Suppressor macrophage treated with lipopolysaccharide for 1 hour (primary cell): ENCODE measurements at regions not wholly inside any gene's neighbourhood (a gene's known extent, or its start where the extent isn't known, plus 50 kb on each side); places are given as distances from the start of the nearest gene placed in this dataset.
"Not testable (repeated sequence)": the region's sequence is repeated elsewhere in the genome, so short reads cannot be mapped to it uniquely, and the experiment has no call there.

ENCODE experiments used
- DNase-seq, 3 donors: peaks; one replicate each; pipeline ENCODE4 v3.0.0-alpha.2; 2020 to 2022

DNA sequence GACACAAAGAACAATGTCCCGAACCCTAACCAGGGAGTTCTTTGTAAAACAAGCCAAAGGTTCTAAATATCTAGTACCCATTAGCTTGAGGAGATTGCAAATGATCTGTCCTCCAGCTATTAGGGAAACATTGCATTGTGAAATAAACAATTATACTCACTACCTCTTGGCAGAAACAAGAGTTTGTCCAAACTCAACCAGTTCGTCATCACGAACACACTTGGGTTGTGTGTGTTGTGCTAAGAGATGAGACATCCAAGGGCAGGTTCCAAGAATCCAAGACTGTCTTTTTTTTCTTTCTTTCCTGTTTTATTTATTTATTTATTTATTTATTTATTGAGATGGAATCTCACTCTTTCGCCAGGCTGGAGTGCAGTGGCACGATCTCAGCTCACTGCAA is 793.1 kb upstream of the AUTS2 start:
- DNase-seq, result no peak

DNA sequence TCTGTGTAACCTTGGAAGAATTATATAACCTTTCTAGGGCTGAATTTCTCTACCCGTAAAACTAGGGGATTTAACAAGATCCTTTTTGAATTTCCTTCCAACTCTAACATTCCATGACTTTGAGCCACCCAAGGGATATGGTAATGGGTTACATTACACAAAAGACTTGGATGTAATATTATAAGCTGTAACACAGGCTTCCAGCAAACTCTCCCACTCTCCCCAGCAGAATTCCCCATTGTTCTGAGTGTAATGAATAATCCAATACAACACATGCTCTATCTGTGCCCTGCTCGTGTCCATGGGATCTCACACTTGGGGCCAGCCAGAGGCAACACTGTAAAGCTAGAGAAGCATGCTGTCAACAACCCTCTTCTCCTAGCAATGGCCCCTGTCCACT is 790.6 kb upstream of the AUTS2 start:
- DNase-seq, result no peak

DNA sequence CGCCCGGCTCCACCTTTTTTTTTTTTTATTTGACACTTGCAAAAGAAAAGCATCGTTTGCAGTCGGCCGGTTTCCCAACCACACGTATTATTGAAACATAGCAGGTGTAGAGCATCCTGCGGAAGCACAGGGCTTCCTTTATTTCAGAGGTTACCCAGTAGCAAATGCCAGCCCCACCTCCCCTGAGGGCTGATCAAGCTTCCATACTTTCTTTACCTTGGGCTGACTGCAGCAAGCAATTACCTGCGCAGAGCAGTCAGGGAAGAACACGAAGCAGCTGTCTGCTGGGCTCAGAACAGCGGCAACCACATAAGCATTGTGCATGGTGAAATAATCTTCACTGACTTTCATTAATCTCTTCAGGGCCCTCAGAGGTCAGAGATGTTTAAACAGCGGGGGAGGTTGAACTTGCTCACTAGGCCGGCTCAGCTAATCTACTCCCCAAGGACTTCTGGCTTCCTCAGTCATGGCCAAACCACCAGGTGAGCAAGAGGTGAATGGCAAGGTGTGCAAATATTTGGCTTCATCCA is 784.7 kb upstream of the AUTS2 start:
- no peak for DNase-seq

DNA sequence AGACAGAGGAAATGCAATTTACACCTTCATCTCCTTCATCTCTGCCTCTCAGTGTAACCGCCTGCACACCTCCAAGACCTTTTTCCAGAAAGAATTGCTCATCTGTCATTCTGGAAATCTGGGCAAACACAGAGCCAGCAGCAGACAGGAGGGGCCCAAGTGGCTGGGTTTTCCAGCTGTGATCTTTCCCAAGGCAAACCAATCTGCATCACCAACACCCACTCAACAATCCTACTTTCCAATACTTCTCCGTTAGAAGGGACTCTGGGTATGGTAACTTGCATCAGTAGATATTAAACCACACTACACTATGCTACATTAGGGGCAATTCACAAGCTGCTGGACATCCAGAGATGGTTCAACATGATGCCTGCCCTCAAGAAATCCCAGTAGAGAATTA is 781.8 kb upstream of the AUTS2 start:
- no peak for DNase-seq

DNA sequence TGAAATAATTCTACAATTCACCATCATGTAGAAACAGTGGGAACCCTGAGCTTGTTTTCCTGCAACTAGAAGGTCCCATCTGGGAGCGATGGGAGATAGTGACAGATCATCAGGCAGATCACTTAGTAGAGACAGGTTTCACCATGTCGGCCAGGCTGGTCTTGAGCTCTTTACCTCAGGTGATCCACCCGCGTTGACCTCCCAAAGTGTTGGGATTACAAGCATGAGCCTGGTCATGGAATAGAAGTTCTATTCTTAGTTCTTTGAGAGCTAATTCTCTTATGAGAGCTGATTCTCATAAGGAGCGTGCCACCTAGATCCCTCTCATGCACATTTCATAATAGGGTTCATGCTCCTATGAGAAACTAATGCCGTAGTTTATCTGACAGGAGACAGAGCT is 778.0 kb upstream of the AUTS2 start:
- no peak for DNase-seq

DNA sequence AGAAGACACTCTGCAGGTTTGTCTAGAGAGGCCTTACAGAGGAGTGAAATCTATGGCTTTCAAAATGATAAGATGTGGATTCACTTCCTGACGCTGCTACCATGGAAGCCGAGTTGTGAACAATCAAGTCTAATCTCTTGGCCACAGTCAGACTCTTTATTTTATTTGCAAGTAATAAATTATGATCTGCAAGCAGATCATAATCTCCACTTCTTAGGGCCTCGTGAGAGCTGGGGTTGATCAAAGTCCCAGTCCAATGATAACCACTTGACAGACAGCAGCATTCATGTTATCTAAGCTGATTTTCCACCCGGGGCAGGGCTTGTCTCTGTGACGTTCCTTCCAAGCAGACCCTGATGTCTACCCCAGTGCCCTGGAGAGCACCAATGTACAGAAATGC is 776.4 kb upstream of the AUTS2 start:
- DNase-seq, result no peak

DNA sequence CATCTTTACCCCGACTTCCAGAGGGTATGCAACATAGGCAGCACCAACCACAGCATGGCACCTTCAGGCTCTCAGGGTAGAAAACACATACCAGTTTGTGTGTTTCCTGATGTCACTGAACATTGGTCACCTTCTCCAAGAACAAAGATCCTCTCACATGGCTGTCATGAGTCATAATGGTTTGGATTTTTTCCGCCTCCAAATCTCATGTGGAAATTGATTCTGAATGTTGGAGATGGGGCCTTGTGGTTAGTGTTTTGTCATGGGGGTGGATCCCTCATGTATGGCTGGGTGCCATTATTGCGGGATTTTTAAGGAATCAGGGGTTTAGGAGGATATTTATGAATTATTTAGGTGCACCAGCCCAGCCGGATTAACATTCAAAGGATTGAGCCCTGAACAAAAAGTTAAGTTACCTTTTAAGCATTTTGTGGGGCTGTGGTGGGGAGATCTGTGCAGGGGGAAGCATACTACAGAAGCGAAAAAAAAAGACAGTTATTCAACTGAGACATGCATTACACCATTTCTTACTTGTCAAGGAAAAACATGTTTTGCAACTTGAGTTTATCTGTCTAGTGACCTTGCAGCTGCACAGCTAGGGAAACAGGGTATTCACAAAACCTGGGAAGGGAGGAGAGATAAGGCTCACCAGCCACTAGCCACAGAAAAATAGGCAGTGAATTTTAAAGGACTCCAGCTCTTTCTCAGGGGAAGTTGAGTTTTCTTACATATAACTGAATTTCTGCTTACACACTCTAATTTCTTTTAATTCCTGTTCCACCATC is 774.1 kb upstream of the AUTS2 start:
- DNase-seq, result no peak

DNA sequence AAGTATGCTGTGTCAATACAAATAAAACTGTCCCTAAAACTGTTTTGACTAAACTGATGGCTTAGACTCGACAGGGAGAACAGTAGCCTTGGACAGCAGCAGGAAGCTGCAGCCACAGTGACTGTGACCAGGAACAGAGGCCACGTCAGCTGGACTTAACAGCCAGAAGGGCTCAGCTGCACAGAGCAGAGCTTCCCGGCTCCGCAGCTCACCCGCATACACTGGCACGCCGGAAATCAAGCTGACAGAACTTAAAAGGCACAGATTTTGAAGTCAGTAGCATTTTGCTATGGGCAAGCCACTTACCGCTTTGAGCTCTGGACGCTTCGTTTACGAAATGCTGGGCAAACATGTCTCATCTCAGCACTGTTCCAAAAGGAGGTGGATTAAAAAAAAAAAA is 769.7 kb upstream of the AUTS2 start:
- DNase-seq, result no peak

DNA sequence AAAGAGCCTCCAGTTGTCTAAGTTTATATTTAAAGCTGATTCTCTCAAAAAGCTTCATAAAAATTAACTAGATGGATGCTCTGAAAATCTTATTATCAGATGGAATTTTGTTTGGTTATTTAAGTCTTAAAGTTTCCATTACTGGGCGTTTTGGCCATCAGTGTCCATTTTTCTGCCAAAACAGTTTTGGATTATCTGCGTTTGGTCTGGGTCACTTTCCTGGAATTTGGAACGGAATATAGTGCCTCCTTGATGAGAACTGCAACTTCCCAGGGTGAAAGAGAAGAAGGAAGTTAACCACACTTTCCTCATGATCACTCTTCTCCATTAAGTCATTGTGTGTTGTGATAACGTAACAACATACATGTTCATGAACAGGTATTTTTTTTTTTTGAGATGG is 764.9 kb upstream of the AUTS2 start:
- no peak for DNase-seq

DNA sequence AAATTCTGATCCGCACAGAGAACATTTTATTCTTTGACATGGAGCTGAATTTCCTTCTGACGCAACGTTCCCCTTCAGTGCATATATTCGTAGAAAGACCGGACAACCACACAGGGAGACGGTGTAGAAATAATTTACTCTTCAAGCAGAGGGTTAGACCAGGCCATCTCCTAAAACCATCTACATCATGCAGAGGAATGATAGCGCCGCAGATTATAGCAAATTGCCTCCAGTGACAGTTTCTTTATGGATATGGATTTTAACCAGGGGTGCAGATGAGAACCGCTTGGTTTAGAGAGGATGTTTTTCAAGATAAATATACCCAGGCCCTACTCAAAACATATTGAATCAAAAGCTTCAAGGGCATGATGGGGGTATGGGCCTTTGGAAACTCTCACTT is 759.3 kb upstream of the AUTS2 start:
- no peak for DNase-seq

DNA sequence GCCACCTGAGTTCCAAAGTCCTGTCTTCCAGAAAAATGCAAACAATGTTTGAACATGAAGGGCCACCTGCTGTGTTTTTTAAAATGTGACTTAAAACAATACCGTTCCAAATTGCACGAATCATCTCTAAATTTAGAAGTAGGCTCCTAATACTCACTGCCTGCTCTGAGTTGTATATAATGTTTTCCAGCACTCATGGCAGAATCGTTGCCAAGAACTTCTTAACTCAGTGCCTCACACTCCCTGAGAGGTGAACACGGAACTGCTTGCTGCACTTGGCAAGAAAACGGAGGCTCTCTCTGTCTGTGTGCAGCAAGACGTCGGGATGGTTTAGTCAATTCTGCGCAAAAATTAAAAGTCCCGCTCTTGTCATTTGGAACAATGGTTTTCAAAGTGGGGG is 757.3 kb upstream of the AUTS2 start:
- no peak for DNase-seq

DNA sequence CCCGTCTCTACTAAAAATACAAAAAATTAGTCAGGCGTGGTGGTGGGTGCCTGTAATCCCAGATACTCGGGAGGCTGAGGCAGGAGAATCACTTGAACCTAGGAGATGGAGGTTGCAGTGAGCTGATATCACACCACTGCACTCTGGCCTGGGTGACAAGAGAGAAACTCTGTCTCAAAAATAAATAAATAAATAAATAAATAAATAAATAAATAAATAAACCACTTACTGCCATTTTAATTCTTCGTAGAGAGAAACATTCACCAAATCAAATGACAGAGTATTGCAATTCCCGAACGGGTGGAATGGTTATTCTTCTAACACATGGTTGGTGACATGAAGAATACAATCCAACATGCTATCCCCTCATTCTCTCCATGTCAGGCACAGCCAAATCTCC is 754.3 kb upstream of the AUTS2 start:
- DNase-seq, result not testable (repeated sequence)

DNA sequence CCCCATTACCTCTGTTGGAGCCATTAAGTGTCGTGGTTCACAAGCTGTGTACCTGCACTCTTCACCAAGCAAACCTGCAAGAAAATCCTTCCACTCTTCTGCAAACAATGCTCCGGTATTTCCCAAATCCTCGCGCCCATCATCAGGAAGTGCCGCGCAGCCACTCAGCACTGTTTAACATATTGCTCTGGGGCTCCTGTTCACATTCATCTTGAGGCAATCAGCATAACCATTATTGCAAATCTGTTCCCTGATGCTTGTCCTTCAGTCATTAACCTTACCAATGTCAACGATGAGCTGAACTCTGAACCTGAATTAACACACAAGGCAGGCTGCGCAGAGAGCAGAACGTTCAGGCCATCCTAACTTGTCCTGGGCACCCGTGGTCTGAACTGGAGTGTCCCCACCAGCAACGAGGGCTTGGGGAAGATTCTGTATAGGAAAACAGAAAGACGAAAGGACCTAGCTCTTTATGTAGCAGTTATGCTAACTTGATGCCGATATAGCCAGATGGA is 751.4 kb upstream of the AUTS2 start:
- DNase-seq, result no peak

DNA sequence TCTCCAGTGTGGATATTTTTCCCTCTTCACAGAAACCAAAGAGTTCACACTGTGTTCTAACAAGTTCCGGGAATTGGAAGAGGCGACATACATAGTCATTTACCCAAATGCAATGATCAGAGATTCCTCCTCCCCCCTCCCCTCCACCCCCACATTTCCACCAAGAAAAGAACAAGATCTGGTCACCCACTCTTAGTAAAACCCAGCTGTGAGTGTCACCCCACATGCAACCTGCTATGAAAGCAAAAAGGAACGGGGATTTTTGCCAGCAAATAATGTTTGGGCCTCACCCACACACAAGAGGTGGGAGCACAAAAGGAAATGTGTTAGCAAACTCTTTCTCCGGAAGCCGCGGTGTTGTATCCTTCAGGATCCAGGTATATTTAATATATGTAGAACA is 745.0 kb upstream of the AUTS2 start:
- no peak for DNase-seq

DNA sequence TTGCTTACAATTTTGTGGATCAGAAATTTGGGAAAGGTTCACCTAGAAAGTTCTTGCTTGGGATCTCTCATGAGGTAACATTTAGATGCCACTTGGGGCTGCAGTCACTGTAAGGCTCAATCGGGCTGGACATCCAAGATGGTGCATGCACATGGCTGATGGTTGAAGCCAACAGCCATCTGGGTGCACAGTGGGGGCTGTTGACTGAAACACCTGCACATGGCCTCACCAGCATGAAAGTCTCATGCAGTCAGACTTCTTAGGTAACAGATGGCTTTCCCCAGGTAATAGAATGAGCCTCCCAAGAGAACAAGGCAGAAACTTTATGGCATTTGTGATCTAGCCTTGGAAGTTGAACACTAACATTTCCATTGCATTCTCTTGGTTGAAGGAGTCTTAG is 740.7 kb upstream of the AUTS2 start:
- DNase-seq, result no peak

DNA sequence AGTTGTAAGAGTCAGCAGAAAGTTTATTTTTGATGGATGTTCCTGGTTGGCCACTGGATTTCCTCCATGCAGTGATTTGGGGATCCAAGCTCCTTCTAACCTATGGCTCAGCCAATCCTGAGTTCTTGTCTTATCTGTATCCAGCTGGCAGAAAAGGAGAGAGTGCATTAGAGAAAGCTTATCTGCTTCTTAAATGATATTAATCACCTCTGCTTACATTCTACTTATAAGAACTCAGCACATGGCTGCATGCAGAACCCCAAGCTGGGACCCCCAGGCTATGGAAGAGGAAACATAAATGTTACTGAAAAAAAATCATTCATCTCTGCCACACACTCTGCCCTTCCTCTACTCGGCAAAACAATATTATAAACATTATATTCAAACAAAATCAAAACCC is 739.8 kb upstream of the AUTS2 start:
- DNase-seq, result no peak

DNA sequence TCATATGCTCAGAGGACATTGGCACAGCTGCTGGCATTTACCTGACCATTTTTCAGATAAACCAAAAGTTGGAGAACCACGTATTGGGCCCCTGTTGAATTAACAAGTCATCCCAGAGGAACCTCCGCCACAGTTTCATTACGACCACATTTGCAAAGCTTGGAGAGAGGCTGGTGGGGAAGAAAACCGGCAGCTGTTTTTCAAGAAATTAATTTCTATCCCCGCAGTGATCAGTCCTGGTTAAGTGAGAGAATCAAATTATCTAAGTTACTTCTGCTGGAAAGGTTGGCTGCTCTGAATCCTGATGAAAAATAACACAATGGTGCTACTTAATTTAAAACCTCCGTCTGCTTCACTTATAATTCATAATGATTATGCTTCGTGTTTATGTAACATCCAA is 737.1 kb upstream of the AUTS2 start:
- no peak for DNase-seq

DNA sequence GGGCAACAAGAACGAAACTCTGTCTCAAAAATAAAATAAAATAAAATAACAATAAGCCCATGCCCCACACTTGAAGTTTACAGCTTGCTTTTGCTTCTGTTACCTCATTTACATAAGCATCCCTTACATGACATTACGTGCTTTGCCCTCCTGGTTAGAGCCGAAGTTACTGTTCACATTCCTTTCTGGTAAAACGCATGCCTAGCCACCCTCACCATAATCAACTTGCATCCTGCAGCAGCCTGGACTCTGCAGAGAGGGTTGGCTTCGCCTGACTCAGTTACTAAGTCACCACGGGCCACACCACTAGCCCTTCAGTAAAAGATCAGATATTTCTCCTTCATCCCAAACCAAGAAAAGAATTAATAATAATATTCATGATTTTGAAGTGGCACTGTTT is 736.0 kb upstream of the AUTS2 start:
- no peak for DNase-seq

DNA sequence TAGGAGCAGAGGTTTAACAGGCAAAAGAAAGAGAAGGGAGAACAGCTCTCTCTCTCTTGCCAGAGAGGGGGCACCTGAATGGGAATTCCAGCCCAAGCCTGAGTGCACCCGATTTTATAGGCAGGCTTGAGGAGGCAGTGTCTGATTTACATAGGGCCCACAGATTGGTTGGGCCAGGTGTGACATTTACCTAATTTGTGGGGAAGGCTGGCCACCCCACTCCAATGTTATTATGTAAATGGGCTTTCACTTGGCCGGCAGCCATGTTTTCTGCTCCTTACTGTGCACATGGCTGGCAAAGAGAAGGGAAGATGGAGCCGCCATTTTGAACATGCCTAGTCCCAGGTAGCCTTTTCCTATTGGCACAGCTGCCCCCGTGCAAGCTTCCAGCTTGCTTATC is 735.5 kb upstream of the AUTS2 start:
- no peak for DNase-seq

DNA sequence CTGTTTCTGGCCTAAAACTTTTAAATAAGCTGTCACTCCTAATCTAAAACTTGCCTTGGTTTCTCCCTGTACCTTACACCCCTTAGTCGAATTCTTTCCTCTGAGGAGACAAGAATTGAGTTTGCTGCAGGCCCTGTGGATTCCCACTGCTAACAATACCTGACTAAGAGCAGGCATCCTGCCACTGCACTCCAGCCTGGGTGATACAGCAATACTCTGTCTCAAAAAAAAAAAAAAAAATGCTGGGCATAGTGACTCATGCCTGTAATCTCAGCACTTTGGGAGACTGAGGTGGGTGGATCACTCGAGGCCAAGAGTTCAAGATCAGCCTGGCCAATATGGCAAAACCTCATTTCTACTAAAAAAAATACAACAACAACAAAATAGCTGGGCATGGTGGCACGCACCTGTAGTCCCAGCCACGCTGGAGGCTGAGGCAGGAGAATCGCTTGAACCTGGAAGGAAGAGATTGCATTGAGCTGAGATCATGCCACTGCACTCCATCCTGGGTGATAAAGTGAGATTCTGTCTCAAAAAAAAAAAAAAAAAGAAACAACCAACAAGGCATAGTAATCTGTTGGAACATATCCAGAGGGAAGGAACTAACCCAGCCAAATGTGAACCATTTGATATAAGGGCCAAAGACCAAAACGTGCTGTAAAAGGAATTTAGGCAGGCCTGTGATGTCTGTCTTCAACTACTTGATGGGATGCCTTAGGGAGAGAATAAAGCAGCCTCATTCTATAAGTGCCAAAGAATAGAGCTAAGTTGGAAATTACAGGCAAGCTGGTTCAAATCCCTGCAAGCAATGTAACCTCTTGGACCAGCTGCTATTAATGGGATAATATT is 732.7 kb upstream of the AUTS2 start:
- no peak for DNase-seq

DNA sequence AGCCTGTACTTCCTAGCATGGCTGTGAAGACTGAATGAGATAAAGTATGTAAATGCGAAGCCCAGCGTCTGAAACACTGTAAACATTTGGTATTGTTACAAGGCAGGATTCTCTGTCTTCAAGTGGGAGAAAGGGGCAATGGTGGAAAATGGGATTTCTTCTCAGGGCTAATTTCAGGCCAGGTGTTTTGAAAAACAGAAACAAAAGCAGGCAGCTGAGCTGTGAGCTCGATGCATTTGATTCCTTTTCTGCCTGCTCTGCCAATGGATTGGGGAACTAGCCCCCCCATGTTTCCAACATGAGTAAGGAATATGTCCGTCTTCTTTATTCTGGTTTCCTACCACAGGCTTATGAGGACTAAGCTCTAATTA is 732.1 kb upstream of the AUTS2 start:
- DNase-seq, result no peak

DNA sequence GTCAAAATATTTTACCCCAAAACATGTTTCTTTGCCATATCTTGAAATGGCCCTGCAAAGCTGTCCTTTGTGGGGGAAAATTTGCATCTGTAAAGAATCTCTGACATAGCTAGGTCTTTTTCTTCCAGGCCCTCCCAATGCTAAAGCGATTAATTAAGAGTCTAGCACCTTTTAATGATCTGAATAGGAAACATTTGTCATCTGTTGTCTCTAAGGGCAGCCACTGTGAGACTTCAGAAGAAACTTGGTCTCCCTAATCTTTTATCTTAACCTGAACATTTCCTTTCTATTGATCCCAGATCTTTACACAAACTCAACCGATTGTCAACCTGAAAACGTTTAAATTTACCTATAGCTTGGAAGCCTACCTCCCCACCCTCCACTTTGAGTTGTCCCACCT is 731.6 kb upstream of the AUTS2 start:
- DNase-seq, result not testable (repeated sequence)

DNA sequence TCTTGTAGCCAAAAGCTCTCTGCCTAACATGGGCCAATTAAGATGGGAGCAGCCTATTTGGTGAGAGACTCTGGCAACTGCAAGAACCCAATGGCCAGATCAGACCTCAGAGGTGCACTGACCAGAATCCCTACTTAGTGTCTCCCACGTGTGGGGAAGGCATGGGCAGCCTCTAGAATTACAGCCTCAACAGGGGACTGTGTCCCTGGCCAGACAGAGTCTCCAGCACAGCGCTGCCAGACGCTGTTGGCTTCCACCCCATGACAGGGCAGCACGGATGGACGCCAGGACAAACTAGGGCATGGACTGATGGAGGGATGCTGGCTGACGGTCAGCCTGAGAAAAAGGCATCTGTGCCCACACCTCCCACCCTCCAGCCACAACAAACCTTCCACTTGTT is 729.3 kb upstream of the AUTS2 start:
- no peak for DNase-seq

DNA sequence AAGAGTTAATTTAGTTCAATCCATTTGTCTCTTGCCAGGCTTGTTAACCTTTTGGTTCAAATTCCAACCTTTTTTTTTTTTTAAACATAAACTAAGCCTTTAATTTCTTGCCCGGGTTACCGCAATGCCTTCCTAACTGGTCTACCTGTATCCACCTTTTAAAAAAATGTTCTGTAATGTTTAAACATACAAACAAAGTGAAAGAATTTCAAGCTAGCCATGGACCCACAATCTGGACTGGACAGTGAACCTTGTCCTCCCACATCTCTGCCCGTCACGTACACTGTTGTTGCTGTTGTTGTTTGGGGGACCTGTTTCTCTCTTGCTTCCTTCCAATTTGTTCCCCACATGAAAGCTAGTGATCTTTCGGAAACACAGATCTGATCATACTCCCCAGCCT is 724.7 kb upstream of the AUTS2 start:
- DNase-seq, result no peak
